GM23338 (cell line): ENCODE measurements at regions not wholly inside any gene's neighbourhood (a gene's known extent, or its start where the extent isn't known, plus 50 kb on each side); places are given as distances from the start of the nearest gene placed in this dataset.

Experiments
- ATAC-seq: fragments of 200-7000 bp; cut with Tn5 transposase; 3 replicates; pipeline ENCODE4 v1.9.1; 2020
- DNase-seq: peaks from one replicate; pipeline ENCODE4 v3.0.0-alpha.2; 2015; ENCODE audit warnings: low spot score
- H2AFZ ChIP-seq: fragments of 200-600 bp; sonication (generic); 2 replicates; pipeline ENCODE4 v1.8.0; 2016; ENCODE audit warnings: antibody characterized with exemption, mild to moderate bottlenecking, moderate library complexity
- H3F3A ChIP-seq: fragments of 200-600 bp; sonication (generic); replicated peaks from 2 replicates; pipeline ENCODE4 v1.8.0; 2017; ENCODE audit warnings: antibody characterized with exemption, mixed run types, low read depth
- H3K27ac ChIP-seq: fragments of 200-600 bp; sonication (generic); 2 replicates; pipeline ENCODE4 v1.6.1; 2016; ENCODE audit warnings: low read depth
- H3K27me3 ChIP-seq: fragments of 200-600 bp; sonication (generic); 2 replicates; pipeline ENCODE4 v1.8.0; 2016; ENCODE audit warnings: mild to moderate bottlenecking, mixed run types, moderate library complexity; ENCODE audit not compliant: insufficient read depth
- H3K36me3 ChIP-seq: fragments of 200-600 bp; sonication (generic); 2 replicates; pipeline ENCODE4 v1.8.0; 2016; ENCODE audit warnings: mild to moderate bottlenecking; ENCODE audit not compliant: insufficient read depth
- H3K4me1 ChIP-seq: fragments of 200-600 bp; sonication (generic); 2 replicates; pipeline ENCODE4 v1.8.0; 2016; ENCODE audit warnings: mild to moderate bottlenecking, moderate library complexity; ENCODE audit not compliant: insufficient read depth
- H3K4me2 ChIP-seq: fragments of 200-600 bp; sonication (generic); 2 replicates; pipeline ENCODE4 v1.7.1; 2017; ENCODE audit warnings: mixed run types
- H3K4me3 ChIP-seq: fragments of 200-600 bp; sonication (generic); 2 replicates; pipeline ENCODE4 v1.6.1; 2016; ENCODE audit warnings: mixed run types
- H3K79me2 ChIP-seq: fragments of 200-600 bp; sonication (generic); replicated peaks from 2 replicates; pipeline ENCODE4 v1.8.0; 2017; ENCODE audit warnings: mild to moderate bottlenecking; ENCODE audit not compliant: insufficient read depth
- H3K9me2 ChIP-seq: fragments of 200-600 bp; sonication (generic); 2 replicates; pipeline ENCODE4 v1.8.0; 2017; ENCODE audit not compliant: insufficient read depth
- H4K20me1 ChIP-seq: fragments of 200-600 bp; sonication (generic); replicated peaks from 2 replicates; pipeline ENCODE4 v1.8.0; 2017; ENCODE audit warnings: mild to moderate bottlenecking; ENCODE audit not compliant: insufficient read depth
- H3K27ac Mint-ChIP-seq: 2 replicates; pipeline ENCODE4 v1.8.0; 2020; ENCODE audit warnings: inconsistent platforms, mild to moderate bottlenecking, moderate library complexity, mixed read lengths
- H3K27me3 Mint-ChIP-seq: 3 replicates; pipeline ENCODE4 v1.8.0; 2022; ENCODE audit warnings: low read depth, mild to moderate bottlenecking, moderate library complexity, mixed read lengths, inconsistent platforms; ENCODE audit not compliant: insufficient read depth, poor library complexity
- H3K36me3 Mint-ChIP-seq: 3 replicates; pipeline ENCODE4 v1.8.0; 2021; ENCODE audit warnings: low read depth, mild to moderate bottlenecking, inconsistent platforms, moderate library complexity, mixed read lengths
- H3K4me1 Mint-ChIP-seq: 3 replicates; pipeline ENCODE4 v1.8.0; 2020; ENCODE audit warnings: mild to moderate bottlenecking, inconsistent platforms, mixed read lengths
- H3K4me3 Mint-ChIP-seq: 3 replicates; pipeline ENCODE4 v1.8.0; 2021; ENCODE audit warnings: moderate library complexity, mild to moderate bottlenecking, inconsistent platforms, mixed read lengths
- H3K9me3 Mint-ChIP-seq: 3 replicates; pipeline ENCODE4 v1.8.0; 2020; ENCODE audit warnings: moderate library complexity, mild to moderate bottlenecking, inconsistent platforms, mixed read lengths
- CREB1 ChIP-seq: fragments of 250-450 bp; sonication (Bioruptor Pico); IDR thresholded peaks from 2 replicates; pipeline ENCODE4 v1.5.0; 2020; ENCODE audit warnings: low read depth, mild to moderate bottlenecking, moderate library complexity
- CTCF ChIP-seq, 2 experiments: fragments of 200-600 bp in 1 of 2; sonication (generic) in 1 of 2; conservative IDR thresholded peaks; 2 replicates each; pipeline versions ENCODE4 v1.5.1 to v1.6.1; 2016 to 2017; ENCODE audit warnings: antibody characterized with exemption in 2 of 2, low read depth in 2 of 2, mild to moderate bottlenecking in 2 of 2, moderate library complexity in 1 of 2
- EZH2 ChIP-seq: fragments of 200-600 bp; sonication (generic); IDR thresholded peaks from one replicate; pipeline ENCODE4 v1.8.0; 2017; ENCODE audit warnings: antibody characterized with exemption, mild to moderate bottlenecking, low read depth; ENCODE audit not compliant: unreplicated experiment
- EZH2phosphoT487 ChIP-seq: fragments of 200-600 bp; sonication (generic); IDR thresholded peaks from one replicate; pipeline ENCODE4 v1.8.1; 2018; ENCODE audit warnings: antibody characterized with exemption; ENCODE audit not compliant: unreplicated experiment
- JUNB ChIP-seq: IDR thresholded peaks from one replicate; pipeline ENCODE4 v1.6.1; 2016; ENCODE audit warnings: antibody characterized with exemption; ENCODE audit not compliant: unreplicated experiment
- POLR2AphosphoS5 ChIP-seq: IDR thresholded peaks from 2 replicates; pipeline ENCODE4 v1.6.1; 2016; ENCODE audit warnings: antibody characterized with exemption, low read depth
- REST ChIP-seq: IDR thresholded peaks from one replicate; pipeline ENCODE4 v1.6.1; 2018; ENCODE audit warnings: antibody characterized with exemption; ENCODE audit not compliant: unreplicated experiment
- STAT1 ChIP-seq: IDR thresholded peaks from one replicate; pipeline ENCODE4 v1.6.1; 2016; ENCODE audit warnings: antibody characterized with exemption; ENCODE audit not compliant: unreplicated experiment
- ZNF331 ChIP-seq: fragments of 250-450 bp; sonication (Bioruptor Pico); IDR thresholded peaks from 2 replicates; pipeline ENCODE4 v1.5.0; 2020; ENCODE audit warnings: low read depth, mild to moderate bottlenecking, moderate library complexity
- ZNF462 ChIP-seq: fragments of 250-450 bp; sonication (Bioruptor Pico); IDR thresholded peaks from 2 replicates; pipeline ENCODE4 v1.5.0; 2020; ENCODE audit warnings: mild to moderate bottlenecking, moderate library complexity

GRCh38 chr1:218600968-218601367 is 255.8 kb downstream of the TGFB2 start (continued):
- TF ChIP-seq REST (no peak), ZNF331 (CRISPR knock-in tag) (no peak), POLR2AphosphoS5 (no peak)

- no peaks in the 10 kb centered on the region for H3K36me3 ChIP-seq
- H3K4me2 ChIP-seq = no peak overlapping the region
- H3K9me2 ChIP-seq = peaks cover 13% of the 10 kb centered on the region; the same call in 1 of the 2 replicates
- DNase-seq (no peak), ATAC-seq (no peak)
- H3K79me2 ChIP-seq = no peaks in the 10 kb centered on the region
- Mint-ChIP-seq H3K36me3 (peaks cover 4% of the 10 kb centered on the region; the same call in 2 of the 3 replicates), H3K27me3 (peaks cover 1% of the 10 kb centered on the region), H3K27ac (no peak overlapping the region), H3K4me3 (no peak overlapping the region), H3K4me1 (peaks cover 5% of the 10 kb centered on the region), H3K9me3 (peaks cover 15% of the 10 kb centered on the region)
- H3K4me3 ChIP-seq = no peak overlapping the region
- no peaks in the 10 kb centered on the region for H4K20me1 ChIP-seq
- H2AFZ ChIP-seq = no peak overlapping the region
- H3K4me1 ChIP-seq = no peaks in the 10 kb centered on the region
- H3F3A ChIP-seq = no peaks in the 10 kb centered on the region
- no peaks in the 10 kb centered on the region for H3K27me3 ChIP-seq
- no peak overlapping the region for H3K27ac ChIP-seq
- no peak for TF ChIP-seq ZNF331 (CRISPR knock-in tag)
- TF ChIP-seq POLR2AphosphoS5 = no peak
- TF ChIP-seq REST = no peak
- no peak for TF ChIP-seq EZH2
- TF ChIP-seq EZH2phosphoT487 = no peak
- no peak for TF ChIP-seq STAT1
- no peak for TF ChIP-seq CREB1 (CRISPR knock-in tag)
- TF ChIP-seq CTCF (conservative IDR thresholded peaks at IDR 0.05; ENCODE audit: low read depth in 2 of 2) = no peak
- TF ChIP-seq JUNB = no peak
- no peak for TF ChIP-seq ZNF462 (CRISPR knock-in tag)
Measured at GRCh38 chr1:218604217-218604616, 259.1 kb downstream of the TGFB2 start.
